Esophagus muscularis mucosa (tissue), 3 donors: ENCODE measurements at regions not wholly inside any gene's neighbourhood (a gene's known extent, or its start where the extent isn't known, plus 50 kb on each side); places are given as distances from the start of the nearest gene placed in this dataset.

Experiments
- POLR2A ChIP-seq: fragments of 450-650 bp; IDR thresholded peaks from one replicate; pipeline ENCODE4 v1.6.1; 2017; ENCODE audit warnings: antibody characterized with exemption, moderate library complexity, mild to moderate bottlenecking, low read depth
- TF ChIP-seq, protein P1 (sequence below), 3 experiments: fragments of 200-600 bp in 2 of 3; fragments of 450-650 bp in 1 of 3; sonication (generic) in 2 of 3; IDR thresholded peaks; one replicate each; pipeline ENCODE4 v1.5.1; 2017 to 2019; ENCODE audit warnings: antibody characterized with exemption in 3 of 3, mild to moderate bottlenecking in 2 of 3, moderate library complexity in 1 of 3

GRCh38 chr22:48633996-48634836 is 1193.5 kb downstream of the BRD1 start:
- TF ChIP-seq, protein P1, sequence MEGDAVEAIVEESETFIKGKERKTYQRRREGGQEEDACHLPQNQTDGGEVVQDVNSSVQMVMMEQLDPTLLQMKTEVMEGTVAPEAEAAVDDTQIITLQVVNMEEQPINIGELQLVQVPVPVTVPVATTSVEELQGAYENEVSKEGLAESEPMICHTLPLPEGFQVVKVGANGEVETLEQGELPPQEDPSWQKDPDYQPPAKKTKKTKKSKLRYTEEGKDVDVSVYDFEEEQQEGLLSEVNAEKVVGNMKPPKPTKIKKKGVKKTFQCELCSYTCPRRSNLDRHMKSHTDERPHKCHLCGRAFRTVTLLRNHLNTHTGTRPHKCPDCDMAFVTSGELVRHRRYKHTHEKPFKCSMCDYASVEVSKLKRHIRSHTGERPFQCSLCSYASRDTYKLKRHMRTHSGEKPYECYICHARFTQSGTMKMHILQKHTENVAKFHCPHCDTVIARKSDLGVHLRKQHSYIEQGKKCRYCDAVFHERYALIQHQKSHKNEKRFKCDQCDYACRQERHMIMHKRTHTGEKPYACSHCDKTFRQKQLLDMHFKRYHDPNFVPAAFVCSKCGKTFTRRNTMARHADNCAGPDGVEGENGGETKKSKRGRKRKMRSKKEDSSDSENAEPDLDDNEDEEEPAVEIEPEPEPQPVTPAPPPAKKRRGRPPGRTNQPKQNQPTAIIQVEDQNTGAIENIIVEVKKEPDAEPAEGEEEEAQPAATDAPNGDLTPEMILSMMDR (IDR thresholded peaks at IDR 0.05) = no peak
- TF ChIP-seq POLR2A = no peak
